ENCODE measurements at regions not wholly inside any gene's neighbourhood (a gene's known extent, or its start where the extent isn't known, plus 50 kb on each side); places are given as distances from the start of the nearest gene placed in this dataset.

- TF ChIP-seq POLR2A (IDR thresholded peaks at IDR 0.05), result no peak
- TF ChIP-seq CTCF (IDR thresholded peaks at IDR 0.05), result no peak
Measured at GRCh38 chr1:228879164-228879563, 143.9 kb downstream of the RHOU start.
